ENCODE measurements at regions not wholly inside any gene's neighbourhood (a gene's known extent, or its start where the extent isn't known, plus 50 kb on each side); places are given as distances from the start of the nearest gene placed in this dataset.

DNA sequence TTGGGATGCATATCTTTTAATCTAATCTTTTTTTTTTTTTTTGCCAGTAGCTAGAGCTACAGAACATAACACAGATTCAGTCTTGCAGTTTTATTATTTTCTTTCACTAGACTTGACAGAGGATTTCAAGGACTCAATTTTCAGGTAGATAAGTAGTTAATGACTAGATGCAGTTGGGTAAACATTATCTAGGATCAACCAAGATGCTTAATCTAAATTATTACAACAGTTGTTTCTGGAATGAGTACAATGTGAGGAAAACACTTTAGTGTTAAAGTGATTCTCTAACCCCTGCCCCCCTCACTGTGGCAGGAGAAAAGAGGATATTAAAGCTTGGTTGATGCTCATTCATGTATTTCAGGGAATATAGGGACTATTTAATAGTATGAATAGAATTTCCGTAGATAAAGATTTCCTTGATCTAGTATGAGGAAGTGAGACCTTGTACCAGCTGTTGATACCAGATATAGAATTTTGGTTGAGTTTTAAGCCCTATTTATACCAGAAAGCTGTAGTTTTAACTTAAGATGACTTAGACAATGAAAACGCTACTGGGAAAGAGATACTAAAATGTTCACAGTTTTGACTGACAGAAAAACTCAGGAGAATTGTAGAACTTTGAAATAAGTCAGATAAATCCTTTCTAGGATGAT, 389.0 kb upstream of the C2CD4B start:
- no peak for TF ChIP-seq CTCF (IDR thresholded peaks at IDR 0.05)
- no peak for TF ChIP-seq POLR2A (IDR thresholded peaks at IDR 0.05)

All from heart left ventricle (tissue), 13 donors.